GM19043 (cell line): ENCODE measurements at regions not wholly inside any gene's neighbourhood (a gene's known extent, or its start where the extent isn't known, plus 50 kb on each side); places are given as distances from the start of the nearest gene placed in this dataset.

ENCODE experiments used
- ATAC-seq: cut with Tn5 transposase; IDR thresholded peaks from one replicate; pipeline ENCODE4 v1.9.1; 2021; ENCODE audit warnings: low read depth; ENCODE audit not compliant: unreplicated experiment

- no peak for ATAC-seq
These were observed 67.8 kb upstream of the IPO9 start for GRCh38 chr1:201761178-201761577.

DNA sequence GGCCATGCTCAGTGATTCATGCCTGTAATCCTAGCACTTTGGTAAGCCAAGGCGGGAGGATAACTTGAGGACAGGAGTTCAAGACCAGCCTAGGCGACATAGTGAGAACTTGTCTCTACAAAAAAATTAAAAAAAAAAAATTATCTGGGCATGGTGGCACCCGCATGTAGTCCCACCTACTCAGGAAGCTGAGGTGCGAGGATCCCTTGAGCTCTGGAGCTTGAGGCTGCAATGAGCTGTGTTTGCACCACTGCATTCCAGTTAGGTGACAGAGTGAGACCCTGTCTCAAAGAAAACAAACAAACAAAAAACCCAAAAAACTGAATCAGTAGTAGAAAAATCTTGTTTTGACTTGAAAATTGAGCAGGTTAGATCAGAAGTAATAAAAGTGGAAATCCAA is 67.1 kb upstream of the IPO9 start:
- ATAC-seq, result no peak

DNA sequence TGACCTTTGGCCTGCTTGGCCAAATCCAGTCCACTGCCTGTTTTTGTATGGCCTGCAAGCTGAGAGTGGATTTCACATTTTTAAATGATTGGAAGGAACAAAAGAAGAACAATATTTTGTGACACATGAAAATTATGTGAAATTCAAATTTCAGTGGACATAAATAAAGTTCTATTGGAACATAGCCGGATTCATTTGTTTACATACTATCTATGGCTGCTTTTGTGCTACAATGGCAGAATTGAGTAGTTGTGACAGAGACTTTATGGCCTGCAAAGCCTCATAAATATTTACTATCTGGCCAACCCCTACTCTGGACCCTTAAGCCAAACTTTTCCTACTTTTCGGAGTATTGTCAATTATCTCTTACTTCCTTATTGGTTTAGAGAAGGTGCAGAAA is 66.6 kb upstream of the IPO9 start:
- ATAC-seq, result no peak

DNA sequence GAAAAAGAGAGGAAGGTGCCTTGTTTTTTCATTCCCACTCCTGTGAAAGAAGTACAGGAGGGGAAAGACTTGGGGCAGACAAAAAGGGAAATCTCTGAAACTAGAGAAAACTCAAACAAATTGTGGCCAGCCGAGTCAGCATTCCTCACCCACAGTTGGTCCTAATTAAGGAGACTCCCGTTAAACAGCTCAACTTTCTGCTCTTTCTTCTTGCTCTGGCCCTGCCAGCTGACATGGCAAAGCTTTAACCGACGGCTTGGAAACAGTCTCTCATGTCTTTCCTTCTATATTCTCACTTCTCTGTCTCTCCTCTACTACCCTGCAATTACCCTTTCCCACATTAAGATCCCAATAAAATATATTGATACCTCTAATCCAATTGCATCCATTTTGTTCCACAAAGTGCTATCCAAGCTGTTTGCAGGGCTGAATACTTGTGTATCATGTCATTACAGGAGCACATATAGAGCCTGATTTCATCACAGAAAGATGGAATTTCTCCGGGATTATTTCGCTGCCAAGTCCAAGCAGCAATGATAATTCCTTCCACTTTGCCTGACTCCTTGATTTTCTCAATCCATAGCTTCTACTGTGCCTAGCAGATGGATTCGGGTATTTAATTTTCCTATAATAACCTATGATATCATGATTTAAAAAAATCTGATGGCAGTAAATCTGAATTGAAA is 65.4 kb upstream of the IPO9 start:
- ATAC-seq, result no peak

DNA sequence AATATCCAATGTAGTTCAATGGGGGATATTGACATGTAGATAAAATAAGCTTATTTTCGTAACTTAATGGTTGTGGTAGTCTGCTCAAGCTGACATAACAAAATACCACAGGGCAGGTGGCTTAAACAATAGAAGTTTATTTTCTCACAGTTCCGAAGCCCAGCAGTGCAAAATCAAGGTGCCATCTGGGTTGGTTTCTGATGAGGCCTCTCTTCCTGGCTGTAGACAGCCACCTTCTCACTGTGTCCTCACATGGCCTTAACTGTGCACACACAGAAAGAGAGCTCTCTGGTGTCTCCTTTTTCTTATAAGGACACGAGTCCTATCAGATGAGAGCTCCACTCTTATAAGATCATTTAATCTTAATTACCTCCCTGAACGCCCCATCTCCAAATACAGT is 64.8 kb upstream of the IPO9 start:
- ATAC-seq, result no peak

GRCh38 chr1:201764579-201764978 is 64.4 kb upstream of the IPO9 start:
- ATAC-seq, result no peak

DNA sequence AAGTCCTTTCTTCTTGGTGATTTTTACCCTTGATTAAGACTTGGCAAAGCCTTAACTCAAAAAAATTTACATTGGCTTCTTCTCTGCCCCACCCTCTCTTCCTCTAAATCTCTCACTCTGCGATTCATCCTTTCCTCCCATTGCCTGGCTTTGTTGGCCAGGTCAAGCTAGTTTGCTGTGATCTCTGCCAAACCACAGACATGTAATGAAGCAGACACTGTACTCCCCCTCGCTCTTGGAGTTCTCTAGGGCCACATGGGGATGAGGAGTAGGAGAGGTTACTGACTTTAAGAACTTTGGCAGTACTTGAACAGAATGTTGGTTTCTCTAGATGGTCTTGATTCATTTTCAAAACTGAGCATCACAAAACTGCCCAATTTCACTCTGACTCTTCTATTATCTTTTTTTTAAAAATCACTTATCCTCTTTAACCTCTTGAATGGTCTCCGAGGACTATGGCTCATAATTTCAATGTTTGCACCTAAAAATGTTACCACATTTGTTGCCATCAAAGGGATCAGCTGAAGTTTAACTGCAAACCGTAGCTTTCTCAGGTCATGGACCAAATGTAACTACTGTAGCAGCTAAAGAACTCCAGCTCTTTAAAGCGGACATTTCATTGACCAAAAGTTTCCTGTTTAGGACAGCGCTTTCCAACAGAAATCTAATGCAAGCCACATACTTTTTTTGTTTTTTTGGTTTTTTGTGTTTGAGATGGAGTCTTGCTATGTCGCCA is 62.7 kb upstream of the IPO9 start:
- no peak for ATAC-seq

DNA sequence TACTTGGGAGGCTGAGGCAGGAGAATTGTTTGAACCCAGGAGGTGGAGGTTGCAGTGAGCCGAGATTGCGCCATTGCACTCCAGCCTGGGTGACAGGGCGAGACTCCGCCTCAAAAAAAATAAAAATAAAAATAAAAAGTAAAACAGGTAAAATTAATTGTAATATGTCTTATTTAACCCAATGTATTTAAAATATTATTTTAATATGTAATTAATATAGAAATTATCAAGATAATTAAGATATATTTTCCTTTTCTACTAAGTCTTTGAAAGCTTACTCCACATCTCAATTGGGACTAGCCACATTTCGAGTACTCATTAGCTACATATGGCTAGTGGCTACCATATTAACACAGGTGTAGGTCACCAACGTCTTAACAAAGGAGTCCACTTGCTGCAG is 61.6 kb upstream of the IPO9 start:
- ATAC-seq, result no peak

DNA sequence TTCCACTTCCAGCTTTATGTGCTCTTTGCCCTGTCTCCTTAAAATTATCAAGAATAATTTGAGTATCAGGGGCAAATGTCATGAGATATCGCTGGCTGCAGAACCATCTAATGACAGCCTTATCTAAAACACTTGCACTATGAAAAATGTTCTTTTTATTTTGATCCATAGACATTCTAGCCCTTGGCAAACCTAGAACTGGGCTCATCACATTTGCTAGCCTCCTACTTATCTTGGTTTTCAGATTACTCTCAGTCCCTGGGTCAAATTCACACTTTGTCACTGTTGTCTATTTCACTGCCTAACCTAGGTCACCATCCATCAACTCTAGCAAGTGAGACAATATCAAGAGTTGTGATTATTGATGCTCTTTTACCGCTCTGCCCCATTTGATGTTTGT is 59.9 kb upstream of the IPO9 start:
- no peak for ATAC-seq

GRCh38 chr1:201769966-201770365 is 59.0 kb upstream of the IPO9 start:
- ATAC-seq, result no peak

DNA sequence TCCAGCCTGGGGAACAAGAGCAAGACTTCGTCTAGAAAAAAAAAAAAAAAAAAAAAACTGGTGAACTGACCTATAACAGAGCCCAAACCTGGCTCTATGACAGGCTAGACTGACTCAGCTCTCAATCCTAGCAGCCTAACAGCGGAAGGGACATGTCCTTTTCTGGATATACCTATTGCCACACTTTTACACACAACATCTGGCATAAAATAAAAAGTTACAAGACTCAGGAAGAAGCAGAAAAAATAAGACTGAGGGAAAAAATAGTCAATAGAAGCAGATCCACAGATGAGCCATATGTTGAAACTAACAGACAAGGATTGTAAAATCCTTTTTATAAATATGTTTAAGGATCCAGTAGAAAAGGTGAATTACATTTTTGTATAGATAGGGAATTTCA is 57.5 kb upstream of the IPO9 start:
- ATAC-seq, result no peak

DNA sequence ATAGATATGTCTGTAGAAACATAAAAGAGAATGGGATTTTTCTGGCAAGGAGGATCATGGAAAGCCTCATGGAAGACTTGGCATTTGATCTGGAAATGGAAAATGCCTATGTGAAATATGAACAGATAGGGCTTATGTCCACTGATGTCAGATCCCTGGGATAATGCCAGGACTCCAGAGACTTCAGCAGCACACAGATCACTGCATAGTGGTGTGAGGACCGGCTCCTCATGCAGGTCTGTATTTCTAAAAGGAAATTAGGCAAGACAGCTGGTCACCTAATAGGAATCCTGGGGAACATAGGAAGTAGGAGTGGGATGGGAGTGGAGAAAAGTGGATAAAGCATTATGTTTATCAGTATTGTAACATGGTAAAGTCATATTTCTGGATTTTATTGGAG is 56.8 kb upstream of the IPO9 start:
- ATAC-seq, result no peak

- no peak for ATAC-seq
These were observed 55.2 kb upstream of the IPO9 start for GRCh38 chr1:201773764-201774163.

DNA sequence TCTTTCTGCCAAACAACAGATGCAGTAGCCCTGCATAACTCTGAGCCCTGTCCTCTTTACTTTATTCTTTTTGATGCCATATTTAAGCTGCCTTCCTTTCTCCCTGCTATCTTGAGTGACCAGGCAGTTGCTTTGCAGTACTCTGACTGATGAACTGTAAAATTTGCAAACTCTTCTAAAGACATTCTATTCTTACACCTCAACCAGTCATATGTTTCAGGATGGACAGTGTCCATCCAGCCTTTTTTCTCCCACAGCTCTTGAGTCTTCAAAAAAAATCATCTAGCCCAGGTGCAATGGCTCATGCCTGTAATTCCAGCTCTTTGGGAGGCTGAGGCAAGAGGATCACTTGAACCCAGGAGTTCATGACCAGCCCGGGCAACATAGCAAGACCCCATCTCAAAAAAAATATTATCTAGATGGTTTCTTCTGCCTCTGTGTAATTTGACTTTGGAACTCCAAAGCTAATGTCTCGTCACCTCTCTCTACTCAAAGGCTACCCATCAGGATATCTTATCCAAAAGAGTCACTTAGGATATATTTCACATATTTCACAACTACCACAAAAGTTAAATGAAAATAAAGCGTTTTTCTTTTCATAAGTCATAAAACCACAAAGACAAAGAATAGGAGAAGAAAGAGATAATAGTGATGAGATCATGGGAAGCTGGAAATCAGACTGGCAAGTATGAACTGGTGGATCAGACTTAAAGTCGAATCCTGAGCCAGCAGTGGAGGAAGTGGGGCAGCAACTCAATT is 54.6 kb upstream of the IPO9 start:
- ATAC-seq, result no peak

DNA sequence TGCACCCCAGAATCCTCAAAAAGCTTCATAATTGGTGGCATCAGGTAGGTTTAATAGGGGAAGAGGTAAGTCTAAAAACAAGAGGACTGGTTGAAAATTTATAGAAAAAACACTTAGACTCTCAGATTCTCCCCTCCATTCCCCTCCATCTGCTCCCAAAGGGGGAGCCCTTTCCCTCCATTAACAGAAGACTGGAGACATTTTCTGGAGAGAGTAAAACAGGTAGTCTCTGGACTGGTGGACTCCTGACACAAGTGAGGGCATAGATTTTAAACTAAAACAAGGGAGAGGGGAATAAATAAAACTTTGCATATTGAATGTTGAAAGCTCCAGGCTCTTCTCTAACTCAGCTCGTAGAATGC is 54.0 kb upstream of the IPO9 start:
- ATAC-seq, result no peak

DNA sequence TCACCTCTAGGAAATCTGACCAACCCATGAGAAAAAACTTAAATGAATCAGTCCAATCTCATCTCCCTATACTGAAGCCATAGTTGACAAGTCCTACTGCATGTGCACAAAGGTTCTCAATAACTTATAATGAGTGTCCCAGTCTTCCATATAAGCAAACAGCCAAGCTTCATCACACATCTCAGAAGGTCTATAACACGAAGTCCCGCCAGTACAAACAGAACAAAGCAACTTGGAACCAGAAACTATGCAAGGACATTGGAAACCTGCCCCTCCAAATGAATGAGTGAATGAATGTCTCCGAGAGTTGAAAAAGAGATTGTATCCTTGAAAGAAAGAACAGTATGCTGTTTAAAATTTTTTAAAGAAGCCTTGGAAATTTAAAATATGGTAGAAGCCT is 53.6 kb upstream of the IPO9 start:
- no peak for ATAC-seq

- ATAC-seq, result no peak
These were observed 50.5 kb upstream of the IPO9 start for GRCh38 chr1:201778279-201779065.
